HEK293 (cell line): ENCODE measurements at regions not wholly inside any gene's neighbourhood (a gene's known extent, or its start where the extent isn't known, plus 50 kb on each side); places are given as distances from the start of the nearest gene placed in this dataset.

Experiments
- CTCF ChIA-PET: fragments of 350-600 bp; formaldehyde crosslinking; extraction: SDS; loops from one replicate; lab custom pipeline; 2021; ENCODE audit warnings: antibody characterized with exemption; lab: Yijun Ruan, JAX
- POLR2A ChIA-PET: fragments of 300-600 bp; formaldehyde crosslinking; extraction: SDS; loops from one replicate; lab custom pipeline; 2020; ENCODE audit warnings: antibody characterized with exemption, inconsistent platforms; lab: Yijun Ruan, JAX
- H3K27ac ChIP-seq: fragments of 200-500 bp; sonication (Bioruptor generic); 2 replicates; pipeline ENCODE4 v1.5.1; 2014; ENCODE audit warnings: low read depth, low read length, control low read depth, inconsistent platforms; ENCODE audit errors: extremely low read depth
- H3K36me3 ChIP-seq, 2 experiments: fragments of 200-500 bp in 1 of 2; sonication (Bioruptor generic) in 1 of 2; 1 replicate in 1 of 2; 2 replicates in 1 of 2; pipeline ENCODE4 v1.5.1; 2014 to 2017; ENCODE audit warnings: inconsistent platforms in 2 of 2, low read length in 2 of 2; ENCODE audit not compliant: control insufficient read depth in 2 of 2, insufficient read depth in 1 of 2
- H3K4me1 ChIP-seq: fragments of 200-500 bp; sonication (Bioruptor generic); 2 replicates; pipeline ENCODE4 v1.5.1; 2014; ENCODE audit warnings: mild to moderate bottlenecking, low read length, inconsistent platforms; ENCODE audit not compliant: control insufficient read depth, insufficient read depth
- H3K4me3 ChIP-seq: 2 replicates; pipeline ENCODE4 v1.5.1; 2011; ENCODE audit warnings: low read depth, mild to moderate bottlenecking, control low read depth, low read length, moderate library complexity
- H3K9me3 ChIP-seq: fragments of 200-500 bp; sonication (Bioruptor generic); 2 replicates; pipeline ENCODE4 v1.5.1; 2014; ENCODE audit warnings: low read depth, low read length, inconsistent platforms; ENCODE audit not compliant: control insufficient read depth, insufficient read depth
- GLIS2 ChIP-seq: fragments of 450-650 bp; formaldehyde crosslinking; IDR thresholded peaks from 2 replicates; pipeline ENCODE4 v1.5.1; 2016; ENCODE audit warnings: missing biosample characterization, missing genetic modification characterization
- KLF10 ChIP-seq: fragments of 450-650 bp; IDR thresholded peaks from 2 replicates; pipeline ENCODE4 v1.5.1; 2018; ENCODE audit warnings: missing biosample characterization, mild to moderate bottlenecking, missing genetic modification characterization
- MZF1 ChIP-seq: fragments of 450-650 bp; formaldehyde crosslinking; IDR thresholded peaks from 2 replicates; pipeline ENCODE4 v1.5.1; 2017; ENCODE audit warnings: missing biosample characterization, missing genetic modification characterization, borderline replicate concordance
- SP3 ChIP-seq: fragments of 450-650 bp; formaldehyde crosslinking; IDR thresholded peaks from 2 replicates; pipeline ENCODE4 v1.5.1; 2016; ENCODE audit warnings: missing biosample characterization, missing genetic modification characterization
- ZBTB21 ChIP-seq: fragments of 450-650 bp; formaldehyde crosslinking; IDR thresholded peaks from 2 replicates; pipeline ENCODE4 v1.5.1; 2017; ENCODE audit warnings: missing biosample characterization, missing genetic modification characterization
- ZBTB7A ChIP-seq: fragments of 450-650 bp; formaldehyde crosslinking; IDR thresholded peaks from 2 replicates; pipeline ENCODE4 v1.5.1; 2016; ENCODE audit warnings: low read depth, missing biosample characterization, missing genetic modification characterization
- ZEB2 ChIP-seq: fragments of 450-650 bp; formaldehyde crosslinking; IDR thresholded peaks from 2 replicates; pipeline ENCODE4 v1.5.1; 2016; ENCODE audit warnings: missing biosample characterization, missing genetic modification characterization
- ZNF10 ChIP-seq: fragments of 450-650 bp; formaldehyde crosslinking; IDR thresholded peaks from 2 replicates; pipeline ENCODE4 v1.5.1; 2017; ENCODE audit warnings: missing biosample characterization, missing genetic modification characterization
- ZNF138 ChIP-seq: fragments of 450-650 bp; formaldehyde crosslinking; IDR thresholded peaks from 2 replicates; pipeline ENCODE4 v1.5.1; 2016; ENCODE audit warnings: missing biosample characterization, missing genetic modification characterization, borderline replicate concordance
- ZNF146 ChIP-seq: fragments of 450-650 bp; formaldehyde crosslinking; IDR thresholded peaks from 2 replicates; pipeline ENCODE4 v1.5.1; 2016; ENCODE audit warnings: missing biosample characterization, missing genetic modification characterization
- ZNF184 ChIP-seq: fragments of 450-650 bp; IDR thresholded peaks from 2 replicates; pipeline ENCODE4 v1.5.1; 2018; ENCODE audit warnings: missing biosample characterization, mild to moderate bottlenecking, missing genetic modification characterization
- ZNF2 ChIP-seq: fragments of 450-650 bp; formaldehyde crosslinking; IDR thresholded peaks from 2 replicates; pipeline ENCODE4 v1.5.1; 2016; ENCODE audit warnings: missing biosample characterization, missing genetic modification characterization
- ZNF24 ChIP-seq: fragments of 450-650 bp; formaldehyde crosslinking; IDR thresholded peaks from 2 replicates; pipeline ENCODE4 v1.5.1; 2016; ENCODE audit warnings: missing biosample characterization, missing genetic modification characterization
- ZNF248 ChIP-seq: fragments of 450-650 bp; formaldehyde crosslinking; IDR thresholded peaks from 2 replicates; pipeline ENCODE4 v1.5.1; 2017; ENCODE audit warnings: missing biosample characterization, missing genetic modification characterization
- ZNF311 ChIP-seq: fragments of 450-650 bp; formaldehyde crosslinking; IDR thresholded peaks from 2 replicates; pipeline ENCODE4 v1.5.1; 2017; ENCODE audit warnings: missing biosample characterization, missing genetic modification characterization, borderline replicate concordance
- ZNF341 ChIP-seq: fragments of 450-650 bp; formaldehyde crosslinking; IDR thresholded peaks from 2 replicates; pipeline ENCODE4; 2016; ENCODE audit warnings: low read depth, missing biosample characterization, missing genetic modification characterization
- ZNF404 ChIP-seq: fragments of 450-650 bp; formaldehyde crosslinking; IDR thresholded peaks from 2 replicates; pipeline ENCODE4 v1.5.1; 2017; ENCODE audit warnings: missing biosample characterization, missing genetic modification characterization
- ZNF510 ChIP-seq: fragments of 450-650 bp; formaldehyde crosslinking; IDR thresholded peaks from 2 replicates; pipeline ENCODE4 v1.5.1; 2018; ENCODE audit warnings: mild to moderate bottlenecking, missing genetic modification characterization, missing biosample characterization; ENCODE audit not compliant: insufficient replicate concordance
- ZNF548 ChIP-seq: fragments of 450-650 bp; formaldehyde crosslinking; IDR thresholded peaks from 2 replicates; pipeline ENCODE4 v1.5.1; 2016; ENCODE audit warnings: missing biosample characterization, missing genetic modification characterization
- ZNF549 ChIP-seq: fragments of 450-650 bp; IDR thresholded peaks from 2 replicates; pipeline ENCODE4 v1.5.1; 2018; ENCODE audit warnings: missing biosample characterization, missing genetic modification characterization, mild to moderate bottlenecking, inconsistent platforms, moderate library complexity
- ZNF600 ChIP-seq: fragments of 450-650 bp; formaldehyde crosslinking; IDR thresholded peaks from 2 replicates; pipeline ENCODE4 v1.5.1; 2016; ENCODE audit warnings: missing biosample characterization, missing genetic modification characterization
- ZNF658 ChIP-seq: fragments of 450-650 bp; formaldehyde crosslinking; IDR thresholded peaks from 2 replicates; pipeline ENCODE4; 2016; ENCODE audit warnings: missing biosample characterization, missing genetic modification characterization
- ZNF660 ChIP-seq: fragments of 450-650 bp; IDR thresholded peaks from 2 replicates; pipeline ENCODE4 v1.5.1; 2018; ENCODE audit warnings: missing biosample characterization, mild to moderate bottlenecking, missing genetic modification characterization
- ZSCAN16 ChIP-seq: fragments of 450-650 bp; formaldehyde crosslinking; IDR thresholded peaks from 2 replicates; pipeline ENCODE4 v1.5.1; 2016; ENCODE audit warnings: missing biosample characterization, missing genetic modification characterization
- TF ChIP-seq, protein P1 (sequence below): fragments of 450-650 bp; formaldehyde crosslinking; IDR thresholded peaks from 2 replicates; pipeline ENCODE4 v1.5.1; 2016; ENCODE audit warnings: missing biosample characterization, missing genetic modification characterization
- TF ChIP-seq, protein P2 (sequence below): fragments of 450-650 bp; formaldehyde crosslinking; IDR thresholded peaks from 2 replicates; pipeline ENCODE4 v1.5.1; 2016; ENCODE audit warnings: missing biosample characterization, missing genetic modification characterization
- TF ChIP-seq, protein P3 (sequence below): fragments of 450-650 bp; formaldehyde crosslinking; IDR thresholded peaks from 2 replicates; pipeline ENCODE4 v1.5.1; 2016; ENCODE audit warnings: missing biosample characterization, missing genetic modification characterization

DNA sequence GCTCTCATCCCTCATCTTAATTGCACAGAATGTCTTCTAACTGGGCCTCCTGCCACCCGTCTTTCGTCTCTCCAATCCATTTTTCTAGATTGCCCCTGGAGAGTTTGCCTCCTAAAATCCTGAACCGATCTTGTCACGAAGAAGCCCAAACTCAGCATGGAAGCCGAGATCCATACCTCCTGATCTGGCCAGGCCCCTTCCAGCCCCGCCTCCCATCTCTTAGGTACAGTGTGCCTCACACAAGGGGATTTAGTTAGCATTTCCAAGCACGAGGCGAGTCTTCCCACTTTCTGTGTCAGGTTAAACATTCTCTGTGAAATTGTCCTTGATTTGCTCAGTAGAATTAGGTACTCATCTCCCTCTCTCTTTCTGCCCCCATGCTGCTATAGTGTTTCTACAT, 80.0 kb upstream of the TENM3 start:
- CTCF ChIA-PET, result interaction anchor here (0.6 kb wide), 1 partner anchor 21 kb away, joined by 5 read pairs; no protein-coding TSS in a partner anchor
- Histone ChIP-seq H3K36me3 (no peaks in the 10 kb centered on the region), H3K4me1 (no peaks in the 10 kb centered on the region), H3K9me3 (no peaks in the 10 kb centered on the region), H3K27ac (no peak overlapping the region)
- POLR2A ChIA-PET, result no interaction called here
- TF ChIP-seq ZNF248 (tag by site-specific recombination), result no peak
- no peak for TF ChIP-seq ZNF10
- TF ChIP-seq KLF10, result no peak
- TF ChIP-seq ZNF660, result no peak
- TF ChIP-seq ZNF510, result no peak
- no peak for TF ChIP-seq ZNF311 (tag by site-specific recombination)
- no peak for TF ChIP-seq ZNF146 (tag by site-specific recombination)
- TF ChIP-seq SP3 (tag by site-specific recombination), result no peak
- TF ChIP-seq ZNF600, result no peak
- TF ChIP-seq, protein P1, sequence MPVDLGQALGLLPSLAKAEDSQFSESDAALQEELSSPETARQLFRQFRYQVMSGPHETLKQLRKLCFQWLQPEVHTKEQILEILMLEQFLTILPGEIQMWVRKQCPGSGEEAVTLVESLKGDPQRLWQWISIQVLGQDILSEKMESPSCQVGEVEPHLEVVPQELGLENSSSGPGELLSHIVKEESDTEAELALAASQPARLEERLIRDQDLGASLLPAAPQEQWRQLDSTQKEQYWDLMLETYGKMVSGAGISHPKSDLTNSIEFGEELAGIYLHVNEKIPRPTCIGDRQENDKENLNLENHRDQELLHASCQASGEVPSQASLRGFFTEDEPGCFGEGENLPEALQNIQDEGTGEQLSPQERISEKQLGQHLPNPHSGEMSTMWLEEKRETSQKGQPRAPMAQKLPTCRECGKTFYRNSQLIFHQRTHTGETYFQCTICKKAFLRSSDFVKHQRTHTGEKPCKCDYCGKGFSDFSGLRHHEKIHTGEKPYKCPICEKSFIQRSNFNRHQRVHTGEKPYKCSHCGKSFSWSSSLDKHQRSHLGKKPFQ (tag by site-specific recombination), result no peak
- TF ChIP-seq ZBTB7A (tag by site-specific recombination), result no peak
- no peak for TF ChIP-seq MZF1 (tag by site-specific recombination)
- TF ChIP-seq, all 188 proteins: peak for 0
- H3K4me3 ChIP-seq, result no peak overlapping the region

DNA sequence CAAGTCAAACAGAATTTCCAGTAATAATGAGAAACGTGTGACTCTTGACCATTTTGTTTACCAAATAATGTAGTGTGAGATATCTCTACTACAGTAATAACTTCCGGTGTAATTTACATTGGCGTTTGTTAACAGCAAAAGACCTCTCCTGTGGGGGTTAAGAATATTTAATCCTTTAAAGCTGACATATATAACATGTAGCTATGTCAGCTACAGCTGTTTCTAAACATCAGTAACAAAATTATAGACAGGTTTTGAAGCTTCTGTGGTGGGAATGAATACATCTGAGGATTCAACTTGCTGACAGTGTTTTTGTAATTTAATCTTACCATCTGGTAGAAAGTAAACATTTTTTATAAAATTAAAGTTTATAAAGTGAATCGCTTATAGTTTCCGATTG, 73.6 kb upstream of the TENM3 start:
- Histone ChIP-seq H3K27ac (no peak overlapping the region), H3K9me3 (no peaks in the 10 kb centered on the region), H3K4me1 (peaks cover 12% of the 10 kb centered on the region)
- POLR2A ChIA-PET, result no interaction called here
- TF ChIP-seq ZNF660, result no peak
- TF ChIP-seq, protein P2, sequence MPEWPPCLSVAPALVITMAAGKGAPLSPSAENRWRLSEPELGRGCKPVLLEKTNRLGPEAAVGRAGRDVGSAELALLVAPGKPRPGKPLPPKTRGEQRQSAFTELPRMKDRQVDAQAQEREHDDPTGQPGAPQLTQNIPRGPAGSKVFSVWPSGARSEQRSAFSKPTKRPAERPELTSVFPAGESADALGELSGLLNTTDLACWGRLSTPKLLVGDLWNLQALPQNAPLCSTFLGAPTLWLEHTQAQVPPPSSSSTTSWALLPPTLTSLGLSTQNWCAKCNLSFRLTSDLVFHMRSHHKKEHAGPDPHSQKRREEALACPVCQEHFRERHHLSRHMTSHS, result no peak
- no peak for TF ChIP-seq ZNF341 (tag by site-specific recombination)
- no peak for TF ChIP-seq ZNF404
- TF ChIP-seq ZNF548 (tag by site-specific recombination), result no peak
- TF ChIP-seq ZNF10, result no peak
- no peak for TF ChIP-seq ZNF658 (tag by site-specific recombination)
- TF ChIP-seq ZEB2 (tag by site-specific recombination), result no peak
- TF ChIP-seq ZNF2 (tag by site-specific recombination), result no peak
- no peak for TF ChIP-seq ZNF549 (tag by site-specific recombination)
- TF ChIP-seq ZBTB21 (tag by site-specific recombination), result no peak
- TF ChIP-seq ZNF248 (tag by site-specific recombination), result no peak
- no peak for TF ChIP-seq ZNF138
- no peak for TF ChIP-seq ZSCAN16 (tag by site-specific recombination)
- no peak for TF ChIP-seq ZNF24 (tag by site-specific recombination)
- TF ChIP-seq GLIS2, result no peak
- no peak for TF ChIP-seq ZNF184
- TF ChIP-seq, protein P3, sequence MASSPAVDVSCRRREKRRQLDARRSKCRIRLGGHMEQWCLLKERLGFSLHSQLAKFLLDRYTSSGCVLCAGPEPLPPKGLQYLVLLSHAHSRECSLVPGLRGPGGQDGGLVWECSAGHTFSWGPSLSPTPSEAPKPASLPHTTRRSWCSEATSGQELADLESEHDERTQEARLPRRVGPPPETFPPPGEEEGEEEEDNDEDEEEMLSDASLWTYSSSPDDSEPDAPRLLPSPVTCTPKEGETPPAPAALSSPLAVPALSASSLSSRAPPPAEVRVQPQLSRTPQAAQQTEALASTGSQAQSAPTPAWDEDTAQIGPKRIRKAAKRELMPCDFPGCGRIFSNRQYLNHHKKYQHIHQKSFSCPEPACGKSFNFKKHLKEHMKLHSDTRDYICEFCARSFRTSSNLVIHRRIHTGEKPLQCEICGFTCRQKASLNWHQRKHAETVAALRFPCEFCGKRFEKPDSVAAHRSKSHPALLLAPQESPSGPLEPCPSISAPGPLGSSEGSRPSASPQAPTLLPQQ (tag by site-specific recombination), result no peak
- TF ChIP-seq, all 188 proteins: peak for 0
- Histone ChIP-seq H3K36me3 (no peaks in the 10 kb centered on the region), H3K4me3 (no peak overlapping the region)
- CTCF ChIA-PET, result interaction anchor here (0.7 kb wide), 1 partner anchor 21 kb away, joined by 3 read pairs; no protein-coding TSS in a partner anchor
